Endothelial cell of umbilical vein (primary cell): ENCODE measurements at regions not wholly inside any gene's neighbourhood (a gene's known extent, or its start where the extent isn't known, plus 50 kb on each side); places are given as distances from the start of the nearest gene placed in this dataset.

Experiments
- BruUV-seq: library from RNA; stranded (reverse); fragments of 400-500 nt; replicated peaks from 2 replicates; lab custom pipeline; 2021; lab: Mats Ljungman, UMichigan
- CTCF ChIA-PET: fragments of 300-600, 350-600 bp; sonication (Branson Sonifier 250); formaldehyde crosslinking; loops from one replicate; lab custom pipeline; 2021; ENCODE audit warnings: antibody characterized with exemption, inconsistent platforms; lab: Charles Lee
- POLR2A ChIA-PET: fragments of 300-600, 350-600 bp; sonication (Branson Sonifier 250); formaldehyde crosslinking; loops from one replicate; lab custom pipeline; 2021; ENCODE audit warnings: antibody characterized with exemption, inconsistent platforms; lab: Charles Lee
- DNase-seq: peaks from one replicate; pipeline ENCODE4 v3.0.0-alpha.2; 2011; ENCODE audit warnings: low read depth, low spot score
- FAIRE-seq: peaks from 2 replicates; lab custom pipeline; 2011; peaks lifted over from hg19 to GRCh38; lab: Jason Lieb, UNC
- H2AFZ ChIP-seq: 2 replicates; pipeline ENCODE4 v1.6.0; 2012; ENCODE audit warnings: low read depth, low read length, control low read depth, inconsistent platforms
- H3K27ac ChIP-seq: 2 replicates; pipeline ENCODE4 v1.5.1; 2011; ENCODE audit warnings: low read depth, mild to moderate bottlenecking, control low read depth, low read length, moderate library complexity; ENCODE audit not compliant: insufficient read depth
- H3K27me3 ChIP-seq, 2 experiments: 2 replicates each; pipeline versions ENCODE4 v1.6.0 to v1.6.1; 2011; ENCODE audit warnings: low read length in 2 of 2, mixed read lengths in 1 of 2; ENCODE audit not compliant: control insufficient read depth in 2 of 2, insufficient read depth in 2 of 2
- H3K36me3 ChIP-seq, 2 experiments: 2 replicates in 1 of 2; 3 replicates in 1 of 2; pipeline ENCODE4 v1.5.1; 2011; ENCODE audit warnings: low read length in 2 of 2, mild to moderate bottlenecking in 1 of 2, moderate library complexity in 1 of 2; ENCODE audit not compliant: control insufficient read depth in 2 of 2, insufficient read depth in 2 of 2; ENCODE audit errors: extremely low read depth in 1 of 2
- H3K4me1 ChIP-seq: 3 replicates; pipeline ENCODE4 v1.5.1; 2011; ENCODE audit warnings: mild to moderate bottlenecking, low read length; ENCODE audit not compliant: control insufficient read depth, insufficient read depth; ENCODE audit errors: extremely low read depth
- H3K4me2 ChIP-seq: 2 replicates; pipeline ENCODE4 v1.6.1; 2011; ENCODE audit warnings: low read length, control low read depth, mixed read lengths; ENCODE audit not compliant: insufficient read depth
- H3K4me3 ChIP-seq, 3 experiments: fragments of 200-600 bp in 1 of 3; sonication (generic), shearing (Covaris generic) in 1 of 3; replicated peaks in 1 of 3; 2 replicates each; pipeline ENCODE4 v1.5.1; 2011 to 2016; ENCODE audit warnings: control low read depth in 3 of 3, low read length in 3 of 3, mild to moderate bottlenecking in 2 of 3, inconsistent platforms in 1 of 3, low read depth in 1 of 3, moderate library complexity in 1 of 3; ENCODE audit not compliant: insufficient read depth in 1 of 3
- H3K79me2 ChIP-seq: 2 replicates; pipeline ENCODE4 v1.6.0; 2012; ENCODE audit warnings: low read length, inconsistent platforms; ENCODE audit not compliant: control insufficient read depth, insufficient read depth
- H3K9ac ChIP-seq: replicated peaks from 2 replicates; pipeline ENCODE3; 2011; ENCODE audit warnings: low read length, control low read depth; ENCODE audit not compliant: insufficient read depth; ENCODE audit errors: extremely low read depth
- H3K9me1 ChIP-seq: replicated peaks from 3 replicates; pipeline ENCODE4 v1.6.0; 2011; ENCODE audit warnings: mild to moderate bottlenecking, low read length; ENCODE audit not compliant: control insufficient read depth, insufficient read depth; ENCODE audit errors: extremely low read depth
- H3K9me3 ChIP-seq: replicated peaks from 2 replicates; pipeline ENCODE4 v1.5.1; 2012; ENCODE audit warnings: low read length, inconsistent platforms; ENCODE audit not compliant: control insufficient read depth, insufficient read depth
- H4K20me1 ChIP-seq: replicated peaks from 2 replicates; pipeline ENCODE3; 2011; ENCODE audit warnings: mild to moderate bottlenecking, low read length; ENCODE audit not compliant: control insufficient read depth, insufficient read depth; ENCODE audit errors: extremely low read depth
- CTCF ChIP-seq, 2 donors: IDR thresholded peaks; 1 replicate in 1 of 2; 2 replicates in 1 of 2; pipeline ENCODE4 v1.5.1; 2011; ENCODE audit warnings: low read length in 2 of 2, mild to moderate bottlenecking in 2 of 2, moderate library complexity in 2 of 2, control low read depth in 1 of 2, inconsistent platforms in 1 of 2, low read depth in 1 of 2; ENCODE audit not compliant: insufficient read depth in 1 of 2; ENCODE audit errors: extremely low read depth in 1 of 2
- EZH2 ChIP-seq: IDR thresholded peaks from 2 replicates; pipeline ENCODE4 v1.6.1; 2012; ENCODE audit warnings: borderline replicate concordance, low read depth, mild to moderate bottlenecking, moderate library complexity, low read length, inconsistent platforms; ENCODE audit not compliant: severe bottlenecking
- FOS ChIP-seq: IDR thresholded peaks from 2 replicates; pipeline ENCODE4 v1.6.1; 2011; ENCODE audit warnings: mild to moderate bottlenecking, low read length, moderate library complexity, borderline replicate concordance; ENCODE audit not compliant: insufficient read depth
- GATA2 ChIP-seq: IDR thresholded peaks from 2 replicates; pipeline ENCODE4 v1.7.0; 2011; ENCODE audit warnings: low read depth, mild to moderate bottlenecking, moderate library complexity, mixed read lengths, low read length; ENCODE audit not compliant: insufficient read length, insufficient read depth
- JUN ChIP-seq: IDR thresholded peaks from 2 replicates; pipeline ENCODE4 v1.6.1; 2011; ENCODE audit warnings: borderline replicate concordance, low read depth; ENCODE audit not compliant: insufficient read length, insufficient read depth
- MAX ChIP-seq: IDR thresholded peaks from 2 replicates; pipeline ENCODE4 v1.6.1; 2011; ENCODE audit not compliant: insufficient read depth, insufficient read length
- MYC ChIP-seq: IDR thresholded peaks from one replicate; pipeline ENCODE4 v1.6.1; 2011; ENCODE audit warnings: mild to moderate bottlenecking, low read depth, low read length
- POLR2A ChIP-seq: IDR thresholded peaks from 2 replicates; pipeline ENCODE4 v1.6.1; 2012; ENCODE audit warnings: low read depth, mild to moderate bottlenecking, control low read depth, low read length
- POLR2AphosphoS5 ChIP-seq: IDR thresholded peaks from 2 replicates; pipeline ENCODE4 v1.6.1; 2012; ENCODE audit warnings: low read depth, mild to moderate bottlenecking, control low read depth, low read length, moderate library complexity; ENCODE audit not compliant: insufficient read depth
- dilution Hi-C: fragments of 300-500 bp; cut with MboI; formaldehyde crosslinking; loops from one replicate; pipeline ENCODE4 v1.15.0; 2019; ENCODE audit warnings: low sequenced_read_pairs; ENCODE audit not compliant: extremely low pct_ligation_motif_present
- intact Hi-C: fragments of 100-400 bp; cut with micrococcal nuclease; formaldehyde crosslinking; loops from one replicate; pipeline ENCODE4 v1.10.0; 2022

- no peak overlapping the region for H2AFZ ChIP-seq
- dilution Hi-C loops, result no loop called here
Measured at GRCh38 chr1:229815961-229816360, 189.9 kb downstream of the URB2 start.

More at GRCh38 chr1:229815961-229816360, 189.9 kb downstream of the URB2 start:
- Histone ChIP-seq H3K79me2 (no peaks in the 10 kb centered on the region), H3K9me1 (no peaks in the 10 kb centered on the region), H3K27me3 (no peaks in the 10 kb centered on the region), H3K9ac (no peak overlapping the region), H3K4me1 (no peaks in the 10 kb centered on the region), H3K36me3 (no peaks in the 10 kb centered on the region), H3K4me2 (no peak overlapping the region), H4K20me1 (no peaks in the 10 kb centered on the region), H3K27ac (no peak overlapping the region), H3K9me3 (no peaks in the 10 kb centered on the region), H3K4me3 (no peak overlapping the region)
- DNase-seq (no peak), FAIRE-seq (no peak)
- no TSS peak for BruUV-seq
- CTCF ChIA-PET, result no interaction called here
- TF ChIP-seq CTCF (IDR thresholded peaks at IDR 0.05; ENCODE audit: extremely low read depth in 1 of 2, insufficient read depth in 1 of 2, low read depth in 1 of 2, low read length in 2 of 2) (no peak), JUN (no peak), GATA2 (no peak), POLR2A (no peak), FOS (no peak), MYC (no peak), EZH2 (no peak), POLR2AphosphoS5 (no peak), MAX (no peak)
- intact Hi-C loops, result no loop called here
- POLR2A ChIA-PET, result no interaction called here
